ENCODE measurements at regions not wholly inside any gene's neighbourhood (a gene's known extent, or its start where the extent isn't known, plus 50 kb on each side); places are given as distances from the start of the nearest gene placed in this dataset.
A peak's percentile ranks its signal among the peaks of the same experiment; 100 is the strongest.
"Not testable (repeated sequence)": the region's sequence is repeated elsewhere in the genome, so short reads cannot be mapped to it uniquely, and the experiment has no call there.

DNA sequence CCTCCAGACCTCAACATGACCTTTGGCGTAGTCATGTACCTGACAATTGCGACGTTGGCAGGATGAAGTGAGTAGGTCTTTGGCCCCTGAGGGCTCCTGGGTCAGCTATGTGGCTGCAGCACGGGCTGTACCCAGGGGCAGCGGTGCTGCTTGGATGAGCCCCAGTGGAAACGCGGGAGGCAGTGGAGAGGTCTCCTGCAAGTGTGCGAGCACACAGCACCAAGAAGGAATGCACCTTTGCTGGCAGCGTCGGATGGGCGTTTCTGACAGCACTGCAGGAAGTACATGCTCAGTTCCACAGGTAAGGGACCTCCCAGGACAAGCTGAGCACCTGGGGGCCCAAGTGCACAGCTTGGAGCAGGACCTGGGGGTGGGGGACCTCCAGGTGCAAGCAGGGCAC, 67.4 kb upstream of the UNC13C start:
- no peaks in the 10 kb centered on the region for H3K79me1 ChIP-seq (ENCODE audit: low read depth, low read length)
- no peak overlapping the region for H4K8ac ChIP-seq (ENCODE audit: low read depth, low read length)
- H2BK120ac ChIP-seq (ENCODE audit: low read depth, low read length), result no peak overlapping the region
- H3K9me3 ChIP-seq (replicated peaks in 1 of 2; ENCODE audit: control insufficient read depth in 2 of 2, insufficient read depth in 1 of 2, low read depth in 1 of 2, low read length in 2 of 2), result no peaks in the 10 kb centered on the region
- H2BK5ac ChIP-seq (ENCODE audit: low read length), result no peak overlapping the region
- peak overlapping the region; percentile 42 for H2AK5ac ChIP-seq (ENCODE audit: low read depth, low read length)
- H3K27ac ChIP-seq (replicated peaks; ENCODE audit: low read length), result no peak overlapping the region
- no peak overlapping the region for H2AFZ ChIP-seq (ENCODE audit: low read length)
- no CpG with 5 or more reads among the region's 11 CpGs for WGBS, 2 donors (ENCODE audit: extremely low coverage in 2 of 2, insufficient read length in 2 of 2, insufficient replicate concordance in 1 of 2)
- no peak overlapping the region for H4K91ac ChIP-seq (ENCODE audit: low read depth, low read length, poor library complexity)
- no peak overlapping the region for H3K9ac ChIP-seq (ENCODE audit: low read depth, low read length, poor library complexity)
- H3K4me2 ChIP-seq (ENCODE audit: insufficient read depth, low read length, poor library complexity, severe bottlenecking), result no peak overlapping the region
- H3K4ac ChIP-seq (ENCODE audit: low read length), result no peak overlapping the region
- H3K14ac ChIP-seq (ENCODE audit: low read length), result peak overlapping the region; percentile 49
- H3K36me3 ChIP-seq (replicated peaks in 1 of 2; ENCODE audit: control insufficient read depth in 2 of 2, insufficient read depth in 2 of 2, low read length in 2 of 2), result no peaks in the 10 kb centered on the region
- DNase-seq (ENCODE audit: low spot score), result no peak
- H3K27me3 ChIP-seq (ENCODE audit: control insufficient read depth in 3 of 3, insufficient read depth in 3 of 3, low read depth in 1 of 3, low read length in 3 of 3), result no peaks in the 10 kb centered on the region
- peak overlapping the region; percentile 65 for H2BK12ac ChIP-seq (ENCODE audit: low read length)
- peaks cover 0 to 1% of the 10 kb centered on the region in 2 donors for H3K4me1 ChIP-seq (ENCODE audit: control insufficient read depth in 2 of 2, insufficient read depth in 1 of 2, low read depth in 1 of 2, low read length in 2 of 2)
- no peak overlapping the region for H2BK15ac ChIP-seq (ENCODE audit: low read length)
- H3K4me3 ChIP-seq (ENCODE audit: low read length in 2 of 2), result peak overlapping the region in 1 of 2 donors; percentile 51
- peak overlapping the region; percentile 7 for H3K18ac ChIP-seq (ENCODE audit: low read length)
- no peak overlapping the region for H3K23ac ChIP-seq (ENCODE audit: low read depth, low read length, poor library complexity)

DNA sequence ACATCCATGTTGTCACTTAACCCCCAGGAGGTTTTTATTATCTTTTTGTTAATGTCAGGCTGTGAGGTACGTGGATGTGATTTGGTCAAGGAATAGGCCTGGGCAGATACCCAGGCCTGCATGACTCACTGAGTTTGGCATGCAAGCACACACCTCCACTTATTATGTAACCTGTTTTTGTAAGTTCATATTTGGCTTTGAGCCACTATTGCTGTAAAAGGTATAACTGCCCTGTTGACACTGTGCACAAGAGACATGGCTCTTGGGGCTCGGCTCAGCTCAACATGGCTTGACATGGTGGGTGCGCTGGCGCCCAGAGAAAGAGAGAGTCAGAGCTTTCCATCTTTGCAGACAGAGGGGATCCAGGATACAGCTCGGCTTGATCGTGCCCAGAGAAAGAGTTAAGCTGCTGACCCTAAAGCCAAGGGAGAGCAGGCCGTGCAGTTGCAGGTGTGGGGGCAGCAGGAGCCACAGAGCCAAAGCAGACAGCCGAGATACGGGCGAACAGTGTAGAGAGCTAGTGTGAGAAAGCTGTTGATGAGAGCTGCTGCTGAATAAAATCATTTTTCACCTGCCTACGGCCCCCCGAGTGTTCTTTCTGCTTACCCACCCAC, 67.9 kb upstream of the UNC13C start:
- Histone ChIP-seq H3K27ac (replicated peaks; ENCODE audit: low read length) (no peak overlapping the region), H3K9ac (ENCODE audit: low read depth, low read length, poor library complexity) (no peak overlapping the region), H3K4me3 (ENCODE audit: low read length in 2 of 2) (no peak overlapping the region), H3K4me1 (ENCODE audit: control insufficient read depth in 2 of 2, insufficient read depth in 1 of 2, low read depth in 1 of 2, low read length in 2 of 2) (peaks cover 0 to 1% of the 10 kb centered on the region in 2 donors), H3K79me1 (ENCODE audit: low read depth, low read length) (no peaks in the 10 kb centered on the region), H3K23ac (ENCODE audit: low read depth, low read length, poor library complexity) (no peak overlapping the region), H3K4me2 (ENCODE audit: insufficient read depth, low read length, poor library complexity, severe bottlenecking) (no peak overlapping the region), H3K18ac (ENCODE audit: low read length) (peak overlapping the region; percentile 7), H4K8ac (ENCODE audit: low read depth, low read length) (no peak overlapping the region), H2BK120ac (ENCODE audit: low read depth, low read length) (no peak overlapping the region), H2AK5ac (ENCODE audit: low read depth, low read length) (no peak overlapping the region), H4K91ac (ENCODE audit: low read depth, low read length, poor library complexity) (no peak overlapping the region), H2BK15ac (ENCODE audit: low read length) (no peak overlapping the region), H3K9me3 (replicated peaks in 1 of 2; ENCODE audit: control insufficient read depth in 2 of 2, insufficient read depth in 1 of 2, low read depth in 1 of 2, low read length in 2 of 2) (no peaks in the 10 kb centered on the region), H3K36me3 (replicated peaks in 1 of 2; ENCODE audit: control insufficient read depth in 2 of 2, insufficient read depth in 2 of 2, low read length in 2 of 2) (no peaks in the 10 kb centered on the region), H2AFZ (ENCODE audit: low read length) (no peak overlapping the region), H2BK12ac (ENCODE audit: low read length) (no peak overlapping the region), H3K14ac (ENCODE audit: low read length) (no peak overlapping the region), H3K27me3 (ENCODE audit: control insufficient read depth in 3 of 3, insufficient read depth in 3 of 3, low read depth in 1 of 3, low read length in 3 of 3) (no peaks in the 10 kb centered on the region), H3K4ac (ENCODE audit: low read length) (no peak overlapping the region), H2BK5ac (ENCODE audit: low read length) (no peak overlapping the region)
- WGBS, 2 donors (ENCODE audit: extremely low coverage in 2 of 2, insufficient read length in 2 of 2, insufficient replicate concordance in 1 of 2), result no CpG with 5 or more reads among the region's 12 CpGs
- no peak for DNase-seq (ENCODE audit: low spot score)

DNA sequence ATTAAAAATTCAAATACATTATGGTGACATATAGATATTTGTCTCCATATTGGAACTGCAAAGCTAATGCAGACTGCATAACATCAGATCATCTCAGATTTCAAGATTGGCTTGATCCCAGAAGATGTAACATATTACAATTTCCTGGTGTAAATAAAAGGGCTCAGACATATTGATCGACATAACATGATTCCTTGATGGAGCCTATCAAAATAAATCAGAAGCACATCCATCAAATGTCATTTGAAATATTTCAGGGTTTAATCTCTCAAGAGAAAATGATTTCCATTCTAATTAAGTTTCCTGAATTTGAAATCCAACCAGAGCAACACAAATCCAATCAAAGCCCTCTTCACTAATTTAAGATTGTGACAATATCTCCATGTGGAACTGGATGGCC, 75.1 kb upstream of the UNC13C start:
- Histone ChIP-seq H2BK15ac (ENCODE audit: low read length) (no peak overlapping the region), H3K4me1 (ENCODE audit: control insufficient read depth in 2 of 2, insufficient read depth in 1 of 2, low read depth in 1 of 2, low read length in 2 of 2) (no peaks in the 10 kb centered on the region), H3K18ac (ENCODE audit: low read length) (no peak overlapping the region), H3K27ac (replicated peaks; ENCODE audit: low read length) (no peak overlapping the region), H4K91ac (ENCODE audit: low read depth, low read length, poor library complexity) (no peak overlapping the region), H2BK120ac (ENCODE audit: low read depth, low read length) (no peak overlapping the region), H3K9me3 (replicated peaks in 1 of 2; ENCODE audit: control insufficient read depth in 2 of 2, insufficient read depth in 1 of 2, low read depth in 1 of 2, low read length in 2 of 2) (no peaks in the 10 kb centered on the region), H2AK5ac (ENCODE audit: low read depth, low read length) (no peak overlapping the region), H3K27me3 (ENCODE audit: control insufficient read depth in 3 of 3, insufficient read depth in 3 of 3, low read depth in 1 of 3, low read length in 3 of 3) (no peaks in the 10 kb centered on the region), H4K8ac (ENCODE audit: low read depth, low read length) (no peak overlapping the region), H3K14ac (ENCODE audit: low read length) (no peak overlapping the region), H3K4ac (ENCODE audit: low read length) (no peak overlapping the region), H2BK12ac (ENCODE audit: low read length) (no peak overlapping the region), H3K9ac (ENCODE audit: low read depth, low read length, poor library complexity) (no peak overlapping the region), H2AFZ (ENCODE audit: low read length) (no peak overlapping the region), H2BK5ac (ENCODE audit: low read length) (no peak overlapping the region), H3K23ac (ENCODE audit: low read depth, low read length, poor library complexity) (no peak overlapping the region), H3K36me3 (replicated peaks in 1 of 2; ENCODE audit: control insufficient read depth in 2 of 2, insufficient read depth in 2 of 2, low read length in 2 of 2) (no peaks in the 10 kb centered on the region), H3K4me3 (ENCODE audit: low read length in 2 of 2) (no peak overlapping the region), H3K4me2 (ENCODE audit: insufficient read depth, low read length, poor library complexity, severe bottlenecking) (no peak overlapping the region), H3K79me1 (ENCODE audit: low read depth, low read length) (no peaks in the 10 kb centered on the region)
- no peak for DNase-seq (ENCODE audit: low spot score)
- no CpG with 5 or more reads among the region's 1 CpG for WGBS, 2 donors (ENCODE audit: extremely low coverage in 2 of 2, insufficient read length in 2 of 2, insufficient replicate concordance in 1 of 2)

DNA sequence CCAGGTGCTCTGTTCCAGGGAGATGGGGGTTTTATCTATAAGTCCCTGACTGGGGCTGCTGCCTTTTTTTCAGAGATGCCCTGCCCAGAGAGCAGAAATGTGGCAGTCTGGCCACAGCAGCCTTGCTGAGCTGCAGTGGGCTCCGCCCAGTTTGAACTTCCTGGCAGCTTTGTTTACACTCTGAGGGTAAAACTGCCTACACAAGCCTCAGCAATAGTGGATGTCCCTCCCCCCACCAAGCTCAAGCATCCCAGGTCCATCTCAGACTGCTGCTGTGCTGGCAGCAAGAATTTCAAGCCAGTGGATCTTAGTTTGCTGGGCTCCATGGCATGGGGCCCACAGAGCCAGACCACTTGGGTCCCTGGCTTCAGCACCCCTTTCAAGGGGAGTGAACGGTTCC, 84.8 kb upstream of the UNC13C start:
- WGBS, 2 donors (ENCODE audit: extremely low coverage in 2 of 2, insufficient read length in 2 of 2, insufficient replicate concordance in 1 of 2), result no CpG with 5 or more reads among the region's 2 CpGs
- not testable (repeated sequence) for H4K91ac ChIP-seq (ENCODE audit: low read depth, low read length, poor library complexity); H3K4me3 ChIP-seq (ENCODE audit: low read length in 2 of 2); H3K4ac ChIP-seq (ENCODE audit: low read length); H2BK5ac ChIP-seq (ENCODE audit: low read length); H3K27me3 ChIP-seq (ENCODE audit: control insufficient read depth in 3 of 3, insufficient read depth in 3 of 3, low read depth in 1 of 3, low read length in 3 of 3); H3K9ac ChIP-seq (ENCODE audit: low read depth, low read length, poor library complexity); H3K79me1 ChIP-seq (ENCODE audit: low read depth, low read length); H4K8ac ChIP-seq (ENCODE audit: low read depth, low read length); H3K36me3 ChIP-seq (replicated peaks in 1 of 2; ENCODE audit: control insufficient read depth in 2 of 2, insufficient read depth in 2 of 2, low read length in 2 of 2); DNase-seq (ENCODE audit: low spot score); H3K27ac ChIP-seq (replicated peaks; ENCODE audit: low read length); H3K14ac ChIP-seq (ENCODE audit: low read length); H2BK15ac ChIP-seq (ENCODE audit: low read length); H3K23ac ChIP-seq (ENCODE audit: low read depth, low read length, poor library complexity); H3K4me1 ChIP-seq (ENCODE audit: control insufficient read depth in 2 of 2, insufficient read depth in 1 of 2, low read depth in 1 of 2, low read length in 2 of 2); H3K18ac ChIP-seq (ENCODE audit: low read length); H2AK5ac ChIP-seq (ENCODE audit: low read depth, low read length); H2BK12ac ChIP-seq (ENCODE audit: low read length); H3K9me3 ChIP-seq (replicated peaks in 1 of 2; ENCODE audit: control insufficient read depth in 2 of 2, insufficient read depth in 1 of 2, low read depth in 1 of 2, low read length in 2 of 2); H3K4me2 ChIP-seq (ENCODE audit: insufficient read depth, low read length, poor library complexity, severe bottlenecking); H2BK120ac ChIP-seq (ENCODE audit: low read depth, low read length); H2AFZ ChIP-seq (ENCODE audit: low read length)
